ENCODE measurements at regions not wholly inside any gene's neighbourhood (a gene's known extent, or its start where the extent isn't known, plus 50 kb on each side); places are given as distances from the start of the nearest gene placed in this dataset.

- TF ChIP-seq ETS1 (CRISPR knock-in tag; IDR thresholded peaks at IDR 0.05): no peak
- no peak for TF ChIP-seq MED13 (CRISPR knock-in tag; IDR thresholded peaks at IDR 0.05)
- TF ChIP-seq ZZZ3 (CRISPR knock-in tag; IDR thresholded peaks at IDR 0.05; ENCODE audit: borderline replicate concordance): no peak
- TF ChIP-seq TEAD2 (CRISPR knock-in tag; IDR thresholded peaks at IDR 0.05): no peak
- no peak for TF ChIP-seq ZNF543 (CRISPR knock-in tag; IDR thresholded peaks at IDR 0.05)
- TF ChIP-seq KLF15 (CRISPR knock-in tag; IDR thresholded peaks at IDR 0.05; ENCODE audit: borderline replicate concordance): no peak
- no peak for TF ChIP-seq ZNF180 (CRISPR knock-in tag; IDR thresholded peaks at IDR 0.05; ENCODE audit: borderline replicate concordance, low read depth)
- TF ChIP-seq FOXA1 (IDR thresholded peaks at IDR 0.05): no peak
- peak; percentile 21; the same call in 1 of the 2 replicates for TF ChIP-seq FOXA1 (CRISPR knock-in tag; IDR thresholded peaks at IDR 0.05)
- peak; percentile 47; the same call in 1 of the 2 replicates for TF ChIP-seq GATAD2A (CRISPR knock-in tag; IDR thresholded peaks at IDR 0.05)
- no peak for TF ChIP-seq ZNF335 (CRISPR knock-in tag; IDR thresholded peaks at IDR 0.05)
- no peak for TF ChIP-seq ZNF883 (CRISPR knock-in tag; IDR thresholded peaks at IDR 0.05; ENCODE audit: not compliant biosample characterization)
- no peak for TF ChIP-seq SOX13 (IDR thresholded peaks at IDR 0.05)
- peak in 1 of 2 experiments; percentile 27; a peak in 1 of 4 replicates for TF ChIP-seq SOX13 (CRISPR knock-in tag; conservative IDR thresholded peaks at IDR 0.05 in 1 of 2, IDR thresholded peaks at IDR 0.05 in 1 of 2)
- TF ChIP-seq HMG20A (CRISPR knock-in tag; IDR thresholded peaks at IDR 0.05; ENCODE audit: borderline replicate concordance): peak; percentile 27; the same call in 1 of the 2 replicates
- TF ChIP-seq ZNF639 (CRISPR knock-in tag; conservative IDR thresholded peaks at IDR 0.05): no peak
- no peak for TF ChIP-seq GLMP (CRISPR knock-in tag; IDR thresholded peaks at IDR 0.05; ENCODE audit: borderline replicate concordance)
- TF ChIP-seq ZNF574 (CRISPR knock-in tag; IDR thresholded peaks at IDR 0.05): peak; percentile 10; the same call in 1 of the 2 replicates
- no peak for TF ChIP-seq TOPORS (CRISPR knock-in tag; IDR thresholded peaks at IDR 0.05)
- no peak for TF ChIP-seq ZKSCAN8 (CRISPR knock-in tag; IDR thresholded peaks at IDR 0.05; ENCODE audit: borderline replicate concordance)
- TF ChIP-seq PAF1 (CRISPR knock-in tag; IDR thresholded peaks at IDR 0.05): no peak
- no peak for TF ChIP-seq ZEB1 (IDR thresholded peaks at IDR 0.05; ENCODE audit: insufficient replicate concordance, low read depth)
- TF ChIP-seq MYC (CRISPR knock-in tag; IDR thresholded peaks at IDR 0.05; ENCODE audit: borderline replicate concordance): no peak
- TF ChIP-seq FOXC1 (CRISPR knock-in tag; IDR thresholded peaks at IDR 0.05; ENCODE audit: borderline replicate concordance): 0 out of 2 replicates have a peak, but pooled peaks have one; percentile 27
- TF ChIP-seq ZNF501 (CRISPR knock-in tag; IDR thresholded peaks at IDR 0.05): no peak
Observed at GRCh38 chr4:12875640-12876243, 608.4 kb downstream of the RAB28 start (continued).

Measured in HepG2 (cell line).